T-helper 2 cell treated with Interferon-gamma antibody and Interleukin-4, amounts not matched to agents 100 ng/mL and 5 ng/mL, for 36 hours (primary cell): ENCODE measurements at regions not wholly inside any gene's neighbourhood (a gene's known extent, or its start where the extent isn't known, plus 50 kb on each side); places are given as distances from the start of the nearest gene placed in this dataset.

Source experiments
- intact Hi-C: fragments of 100-400 bp; cut with micrococcal nuclease; formaldehyde crosslinking; loops from one replicate; pipeline ENCODE4 v1.15.1; 2023

DNA sequence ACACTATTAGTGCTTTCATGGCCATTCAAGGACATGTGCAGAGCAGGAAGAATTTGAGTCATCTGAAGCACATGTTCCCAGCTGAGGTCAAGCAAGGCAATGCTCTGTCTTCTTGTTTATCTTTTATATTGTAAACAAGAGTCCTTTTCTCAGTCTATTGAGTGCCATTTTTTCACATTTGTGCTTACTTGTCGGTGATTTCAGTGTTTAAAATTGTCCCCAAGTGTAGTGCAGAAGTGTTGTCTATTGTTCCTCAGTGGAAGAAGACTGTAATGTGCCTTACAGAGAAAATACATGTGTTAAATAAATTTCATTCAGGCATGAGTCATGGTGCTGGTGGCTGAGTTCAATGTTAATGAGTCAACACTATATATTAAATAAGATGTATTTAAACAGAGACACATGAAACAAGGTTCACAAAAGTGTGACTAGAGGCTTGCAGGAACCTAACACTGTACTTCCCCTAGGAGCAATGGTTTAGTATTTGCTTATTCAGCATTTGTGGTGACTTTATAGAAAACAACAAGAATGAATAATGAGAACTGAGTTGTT is 391.1 kb downstream of the LRIG3 start:
- intact Hi-C loops = no loop called here

DNA sequence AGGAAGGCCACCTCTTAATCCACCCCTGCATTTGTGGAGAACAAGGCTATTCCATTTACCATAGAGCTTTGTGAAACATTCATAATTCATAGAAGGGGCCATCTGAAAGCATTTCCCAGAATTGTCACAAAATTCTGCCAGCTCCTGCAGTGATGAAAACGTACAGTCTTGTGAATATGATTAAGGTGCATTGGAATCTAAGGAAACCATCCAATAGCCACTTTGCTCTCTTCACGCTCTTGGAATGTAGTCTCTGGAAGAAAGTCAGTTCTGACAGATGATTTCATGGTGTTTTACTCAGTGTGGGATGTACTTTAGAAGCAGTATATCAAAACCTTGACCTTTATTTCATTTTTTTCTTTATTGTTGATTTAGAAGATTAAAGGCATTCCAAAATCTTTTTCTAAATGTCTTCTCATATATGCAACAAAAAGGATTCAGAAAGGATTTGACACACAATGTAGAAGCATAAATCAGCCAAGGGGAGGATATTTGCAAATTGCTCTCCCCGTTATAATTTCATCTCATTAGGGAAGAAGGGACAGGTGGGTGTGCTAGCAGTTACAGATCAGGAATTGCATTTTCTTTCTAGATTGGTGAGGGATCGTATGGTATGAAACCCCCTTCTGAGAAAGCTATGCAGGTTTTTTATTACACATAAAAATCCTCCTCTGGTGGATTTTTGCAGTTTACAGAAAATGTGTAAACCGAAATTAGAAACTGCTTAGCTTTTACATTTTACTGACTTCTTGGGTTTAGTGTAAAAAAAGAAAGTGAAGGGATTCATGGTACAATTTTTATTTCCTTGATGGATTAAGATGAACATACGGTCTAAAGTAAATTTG is 390.2 kb downstream of the LRIG3 start:
- intact Hi-C loops = no loop called here

DNA sequence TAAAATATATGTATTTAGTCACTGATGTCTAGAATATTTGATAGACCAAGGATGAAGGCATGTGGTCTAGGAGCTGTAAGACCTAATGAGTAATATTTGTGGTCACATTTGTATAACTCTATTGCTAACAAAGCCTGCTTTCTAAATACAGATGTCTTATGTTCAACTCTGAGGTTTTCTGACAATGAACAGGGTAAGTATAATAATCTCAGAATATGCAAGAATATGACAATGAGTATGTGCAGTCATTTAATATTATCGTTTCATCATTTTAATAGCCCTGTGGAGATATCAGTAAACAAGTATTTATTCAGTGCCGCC is 389.6 kb downstream of the LRIG3 start:
- intact Hi-C loops = no loop called here

DNA sequence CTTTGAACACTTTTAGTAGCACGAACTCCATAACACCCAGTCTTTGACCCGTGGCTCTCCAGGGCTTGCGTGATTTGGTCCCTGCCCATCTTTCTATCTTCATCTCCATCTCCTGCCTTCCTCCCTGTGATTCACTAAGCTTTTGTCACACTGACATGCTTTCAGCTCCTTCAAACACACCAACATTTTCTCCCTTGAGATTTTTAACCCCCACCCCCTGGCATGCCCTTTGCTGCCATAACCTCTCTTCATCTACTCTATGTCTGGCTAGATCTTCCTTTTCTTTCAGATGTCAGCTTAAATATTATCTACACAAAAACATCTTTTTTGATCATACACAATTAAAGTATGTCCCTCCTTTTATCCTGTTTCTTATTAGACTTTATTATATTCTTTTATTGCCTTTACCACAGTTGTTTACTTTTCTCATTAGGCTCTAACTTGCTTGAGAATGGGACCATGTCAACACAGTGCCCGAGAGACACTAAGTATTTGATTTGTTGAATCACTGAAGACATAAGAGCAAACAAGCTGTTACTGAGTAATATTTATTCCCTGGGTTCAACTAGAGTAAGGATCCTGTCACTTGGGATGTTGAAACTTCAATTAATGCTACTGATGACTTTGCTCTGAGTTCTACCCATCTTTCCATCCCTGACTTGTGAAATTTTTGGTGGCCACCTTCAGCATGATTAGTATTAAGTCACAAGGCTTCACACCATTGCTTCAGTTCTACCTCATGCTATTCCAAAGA is 387.3 kb downstream of the LRIG3 start:
- intact Hi-C loops = no loop called here

DNA sequence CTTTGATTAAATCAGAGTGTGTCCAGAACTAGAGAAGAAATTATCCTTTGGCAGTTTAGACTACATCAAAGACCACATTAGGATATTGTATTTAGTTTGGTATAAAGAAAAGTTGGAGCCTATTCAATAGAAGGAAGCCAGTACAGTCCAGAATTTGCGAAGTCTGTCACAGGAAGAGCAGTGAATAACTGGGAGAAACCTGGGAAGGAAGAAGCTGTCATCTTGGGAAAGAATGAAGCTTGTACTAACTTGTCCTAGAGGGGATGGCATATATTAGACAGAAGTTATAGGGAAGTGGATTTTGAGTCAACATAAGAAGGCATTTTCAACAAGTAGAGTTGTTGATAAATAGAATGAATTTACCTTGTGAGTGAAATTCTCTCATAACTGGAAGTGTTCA is 386.7 kb downstream of the LRIG3 start:
- intact Hi-C loops = no loop called here

DNA sequence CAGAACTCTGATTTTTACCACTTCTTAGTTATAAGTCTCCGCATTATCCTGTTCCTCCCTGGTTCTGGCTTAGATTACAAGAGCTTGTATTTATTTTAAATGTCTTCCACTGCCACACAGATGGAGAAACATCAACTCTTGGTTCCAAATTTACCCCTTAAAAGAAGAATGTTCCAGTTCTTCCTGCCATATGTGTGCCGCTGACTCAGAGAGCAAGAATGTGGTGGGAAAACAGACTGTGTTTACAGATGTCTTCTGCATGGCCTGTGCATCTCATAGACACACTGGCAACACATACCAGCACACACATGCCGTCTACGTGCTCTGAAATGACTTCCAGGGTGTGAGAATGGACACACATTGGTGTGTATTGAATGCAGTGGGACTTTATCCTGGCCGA is 383.0 kb downstream of the LRIG3 start:
- intact Hi-C loops = no loop called here

DNA sequence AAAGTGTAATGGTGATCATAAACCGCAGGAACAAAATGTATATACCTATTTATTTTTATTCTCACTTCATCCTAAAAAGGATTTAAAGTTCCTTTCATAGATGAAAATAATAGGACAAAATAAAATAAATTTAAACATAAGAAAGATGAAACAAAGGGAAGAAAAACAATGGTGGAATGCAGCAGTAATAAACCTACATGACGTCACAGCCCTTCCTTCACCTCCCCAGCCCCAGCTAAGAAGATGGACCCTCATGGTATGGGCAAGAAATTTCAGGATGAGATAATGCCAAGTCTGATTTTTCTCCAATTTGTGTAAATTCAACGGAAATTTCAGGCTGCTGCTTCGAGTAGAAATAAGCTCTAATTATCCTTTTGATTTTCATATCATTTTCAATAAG is 381.0 kb downstream of the LRIG3 start:
- intact Hi-C loops = no loop called here

DNA sequence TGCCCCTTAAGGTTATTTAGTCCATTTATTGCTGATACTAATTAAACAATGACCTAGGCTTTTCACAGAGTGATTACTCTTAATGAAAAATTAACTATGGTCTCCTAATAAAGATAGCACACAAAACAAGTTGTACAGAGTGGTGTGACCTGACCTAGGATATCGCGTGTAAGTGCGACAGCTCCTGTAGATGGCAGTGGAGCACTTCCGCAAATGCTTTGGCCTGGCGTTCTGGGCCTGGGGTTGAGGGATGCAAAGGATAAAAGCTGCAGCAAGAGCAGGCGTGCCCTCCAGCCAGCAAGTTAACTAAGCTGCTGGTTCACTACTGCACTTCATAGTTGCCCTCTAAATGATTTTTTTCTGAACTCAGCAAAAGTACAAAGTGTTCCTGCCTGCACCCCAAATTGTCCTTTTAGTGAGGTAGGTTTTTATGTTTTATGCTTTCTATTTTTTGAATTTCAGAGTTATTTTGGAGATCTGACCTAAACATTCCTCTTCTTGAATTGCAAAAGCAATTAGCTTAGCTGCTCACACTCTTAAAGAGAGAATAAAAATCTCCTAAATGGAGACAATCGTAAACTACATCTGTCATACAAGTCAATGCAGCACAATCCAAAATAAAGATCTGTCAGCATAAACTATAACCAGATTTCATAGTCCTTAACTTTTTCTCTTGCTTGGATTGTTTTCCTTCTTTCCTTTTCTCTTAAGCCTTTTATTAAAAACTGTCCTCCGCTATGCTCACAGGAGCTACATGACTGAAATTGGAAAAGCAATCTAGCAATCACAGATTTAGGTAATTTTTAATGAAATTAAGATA is 379.6 kb downstream of the LRIG3 start:
- intact Hi-C loops = loop anchor here (5.0 kb wide), 1 partner anchor 612 kb away; no protein-coding TSS in a partner anchor

DNA sequence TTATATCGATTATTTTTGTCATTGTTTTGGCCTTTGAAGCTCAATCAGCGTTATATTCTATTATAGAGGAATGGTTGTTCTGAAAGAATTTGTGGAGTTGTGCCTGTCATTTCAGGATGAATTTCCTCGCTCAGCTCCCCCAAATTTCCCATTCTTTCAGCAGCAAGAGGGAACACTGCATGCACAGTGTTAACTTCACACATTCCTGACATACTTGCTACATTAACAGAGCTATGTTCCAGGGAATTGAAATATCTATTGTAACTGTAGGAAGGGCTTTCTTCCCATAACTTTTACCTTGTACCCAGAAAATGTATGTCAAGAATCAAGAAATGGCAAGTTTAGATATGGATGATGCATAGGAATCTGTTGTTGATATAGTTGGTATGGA is 379.0 kb downstream of the LRIG3 start:
- intact Hi-C loops = loop anchor here (5.0 kb wide), 1 partner anchor 611 kb away; no protein-coding TSS in a partner anchor

DNA sequence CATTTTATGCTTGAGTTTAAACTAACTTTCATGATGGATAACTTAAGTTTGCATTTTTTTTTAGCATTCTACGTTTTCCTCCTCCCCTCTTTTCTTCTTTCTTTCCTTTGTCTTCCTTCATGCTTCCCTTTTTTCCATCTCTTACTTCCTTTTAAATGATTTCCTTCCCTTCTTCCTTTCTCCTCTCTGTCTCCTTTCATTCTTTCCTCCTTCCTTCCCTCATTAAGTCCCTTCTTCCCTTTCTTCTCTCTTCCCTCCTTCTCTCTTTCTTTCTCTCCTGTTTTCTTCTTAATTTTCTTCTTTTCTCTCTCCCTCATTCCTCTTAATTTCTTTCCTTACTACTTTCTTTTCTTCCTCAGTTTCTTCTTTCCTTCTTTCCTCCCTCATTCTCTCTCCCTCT is 376.0 kb downstream of the LRIG3 start:
- intact Hi-C loops = loop anchor here (5.0 kb wide), 1 partner anchor 608 kb away; no protein-coding TSS in a partner anchor

DNA sequence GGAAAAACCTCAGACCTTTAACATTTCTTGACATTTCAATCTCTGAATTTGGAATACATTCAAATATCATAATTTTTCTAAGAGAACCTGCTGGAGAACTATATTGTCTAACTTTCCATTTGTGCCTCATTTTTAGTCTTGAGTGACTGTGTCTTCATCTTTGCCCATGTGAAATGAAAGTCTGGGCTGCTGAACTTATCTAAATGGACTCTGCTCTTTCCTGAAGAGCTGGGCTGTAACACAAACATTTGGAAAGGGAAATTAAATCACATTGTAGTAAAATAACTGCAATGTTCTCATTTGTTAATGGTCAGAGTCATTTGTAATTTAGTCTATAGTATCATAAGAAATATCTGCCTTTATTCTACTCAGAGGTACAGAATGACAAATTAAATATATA is 373.1 kb downstream of the LRIG3 start:
- intact Hi-C loops = no loop called here

DNA sequence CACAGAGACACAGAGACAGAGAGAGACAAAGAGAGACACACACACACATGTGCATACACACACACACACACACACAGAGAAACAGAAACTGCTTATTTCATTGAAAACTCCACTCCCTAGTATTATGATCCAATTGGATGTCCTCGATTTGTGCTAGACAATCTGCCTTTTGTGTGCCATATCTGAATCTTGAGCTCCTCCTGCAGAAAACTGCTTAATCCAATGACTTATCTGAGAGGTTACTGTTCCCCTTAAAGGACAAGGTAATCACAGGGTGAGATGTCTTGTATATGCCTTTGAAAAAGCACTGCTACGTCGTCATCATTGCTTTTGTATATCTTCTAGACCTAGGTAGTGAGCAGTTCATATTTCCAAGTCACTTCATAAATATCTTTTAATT is 371.5 kb downstream of the LRIG3 start:
- intact Hi-C loops = no loop called here

DNA sequence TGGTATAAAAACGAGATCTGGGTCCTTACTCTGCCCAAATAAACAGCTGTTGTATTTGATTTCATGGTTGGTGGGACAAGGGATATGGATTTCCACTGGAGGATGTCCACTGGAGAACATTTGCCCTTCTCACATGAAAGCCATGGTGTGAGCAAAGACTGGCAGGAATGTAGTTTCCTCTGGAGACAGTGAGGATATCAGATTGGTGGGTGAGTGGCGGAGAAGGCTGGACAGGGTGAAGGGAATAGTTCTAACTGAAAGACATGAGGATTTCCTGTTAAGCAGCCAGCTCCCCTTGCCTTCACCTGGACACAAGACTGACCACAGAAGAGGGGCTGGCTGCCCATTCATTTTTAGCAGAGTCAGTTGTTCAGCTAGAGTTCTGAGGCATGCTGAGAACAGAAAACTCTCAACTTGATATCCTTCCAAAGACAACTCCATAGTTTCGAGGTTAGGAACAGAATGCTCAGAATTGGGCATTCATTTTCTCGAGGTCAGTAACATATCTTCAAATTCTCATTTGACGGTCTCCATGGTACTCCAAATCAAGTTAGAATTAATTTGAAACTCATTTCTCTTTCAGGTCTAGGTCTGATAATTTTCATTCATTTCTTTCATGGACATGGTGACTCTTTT is 365.7 kb downstream of the LRIG3 start:
- intact Hi-C loops = no loop called here

DNA sequence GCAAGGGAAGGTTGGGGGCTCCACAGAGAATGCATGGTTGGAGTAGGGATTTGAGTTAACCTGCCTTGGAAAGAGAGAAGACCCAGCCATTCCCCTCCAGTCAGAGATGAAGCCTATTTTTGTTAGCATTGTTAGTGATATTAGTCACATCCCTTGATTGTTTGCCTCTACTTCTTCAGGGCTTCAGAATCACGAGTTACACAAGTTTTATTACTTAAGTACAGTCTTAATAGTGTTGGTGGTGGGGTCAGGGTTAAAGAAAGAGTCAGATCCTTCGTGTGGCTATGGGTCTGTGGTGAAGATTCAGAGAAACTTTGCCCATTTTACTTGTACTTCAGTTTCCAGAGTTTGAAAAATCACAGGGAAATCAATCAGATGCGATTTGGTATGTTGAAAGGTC is 363.1 kb downstream of the LRIG3 start:
- intact Hi-C loops = no loop called here

DNA sequence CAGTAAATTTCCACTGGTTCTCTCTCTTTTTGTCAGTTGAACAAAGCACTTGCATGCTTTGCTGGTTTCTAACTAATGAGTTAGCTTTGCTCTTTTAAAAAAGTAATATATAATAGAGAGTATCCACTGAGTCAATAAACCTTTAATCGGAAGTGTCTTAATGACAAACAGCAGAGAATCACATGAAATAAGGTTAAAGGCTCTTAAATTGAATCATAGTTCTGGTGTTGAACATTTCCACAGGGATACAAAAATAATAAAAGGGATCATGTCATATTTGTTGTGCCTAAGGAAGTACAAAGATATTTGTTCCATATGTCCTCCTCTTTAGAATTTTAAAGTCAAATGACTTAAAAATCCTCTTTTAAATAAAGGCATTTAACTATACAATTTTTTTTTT is 362.6 kb downstream of the LRIG3 start:
- intact Hi-C loops = no loop called here

DNA sequence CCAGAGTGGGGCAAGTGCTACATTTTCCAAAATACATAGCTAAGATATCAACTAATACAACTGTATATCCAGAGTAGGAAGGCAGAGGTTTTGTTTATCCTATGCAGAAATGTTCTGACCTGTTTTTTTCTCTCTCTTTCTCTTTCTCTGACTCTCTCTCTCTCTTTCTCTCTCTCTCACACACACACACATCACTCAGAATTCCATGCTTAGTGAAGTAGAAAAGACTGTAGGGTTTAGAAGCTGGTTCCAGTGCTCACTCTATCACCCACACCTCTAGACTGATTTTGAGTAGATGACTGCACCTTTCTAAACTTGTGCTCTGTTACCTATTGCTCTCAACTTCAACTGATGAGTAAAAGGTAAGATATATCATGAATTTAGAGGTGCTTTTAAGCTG is 356.7 kb downstream of the LRIG3 start:
- intact Hi-C loops = no loop called here

DNA sequence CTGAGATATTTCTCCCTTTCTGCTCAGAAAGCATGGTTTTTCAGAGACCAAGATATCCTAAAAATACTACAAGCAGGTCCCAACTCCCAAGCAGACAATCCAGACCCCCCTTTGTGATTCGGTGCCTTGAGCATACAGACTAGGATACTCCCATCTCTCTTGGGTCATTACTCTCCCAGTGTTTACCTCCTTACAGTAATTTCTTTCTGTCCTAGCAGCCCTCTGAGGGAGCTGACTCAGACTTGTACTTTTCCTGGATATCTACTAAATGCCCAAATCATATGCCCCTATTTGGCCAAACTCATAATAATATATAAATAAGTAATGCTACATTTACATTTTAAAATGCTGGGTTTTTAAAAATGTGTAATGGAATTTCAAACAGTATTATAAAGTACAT is 355.6 kb downstream of the LRIG3 start:
- intact Hi-C loops = no loop called here

DNA sequence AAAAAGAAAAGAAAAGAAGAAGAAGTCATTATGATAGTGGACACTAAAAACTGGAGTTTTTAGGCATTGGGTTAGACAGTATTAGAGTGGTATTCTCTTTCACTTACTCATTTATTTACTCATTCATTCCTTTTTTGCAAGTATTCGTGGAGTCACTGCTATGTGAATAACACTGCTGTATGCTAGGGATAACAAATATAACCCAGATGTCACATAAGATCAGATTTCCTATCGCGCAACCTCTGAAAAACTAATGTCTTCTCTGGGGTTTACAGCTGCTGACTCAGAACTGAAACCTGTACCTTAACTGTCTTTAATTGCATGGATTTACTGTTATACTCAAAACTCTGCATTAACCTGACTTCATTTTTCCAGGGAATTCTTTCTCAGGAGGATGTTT is 353.7 kb downstream of the LRIG3 start:
- intact Hi-C loops = no loop called here

DNA sequence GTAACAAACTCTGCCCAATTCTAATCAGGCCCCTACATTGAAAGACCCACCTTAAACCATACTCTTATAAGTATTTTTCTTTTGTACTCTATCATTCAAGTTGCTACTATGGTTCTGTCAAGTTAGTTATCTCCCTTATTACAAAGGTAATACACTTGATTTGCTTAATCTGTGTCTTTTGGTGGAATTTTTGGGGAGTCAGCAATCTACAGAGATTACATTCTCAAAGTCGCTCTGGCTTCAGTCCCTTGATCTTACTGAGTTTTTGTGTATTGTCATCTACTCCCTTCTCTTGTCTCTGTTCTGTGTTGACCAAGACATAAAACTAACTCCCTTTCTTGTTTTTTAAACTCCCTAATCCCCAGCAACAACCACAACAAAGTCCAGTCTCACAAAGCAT is 353.1 kb downstream of the LRIG3 start:
- intact Hi-C loops = no loop called here

DNA sequence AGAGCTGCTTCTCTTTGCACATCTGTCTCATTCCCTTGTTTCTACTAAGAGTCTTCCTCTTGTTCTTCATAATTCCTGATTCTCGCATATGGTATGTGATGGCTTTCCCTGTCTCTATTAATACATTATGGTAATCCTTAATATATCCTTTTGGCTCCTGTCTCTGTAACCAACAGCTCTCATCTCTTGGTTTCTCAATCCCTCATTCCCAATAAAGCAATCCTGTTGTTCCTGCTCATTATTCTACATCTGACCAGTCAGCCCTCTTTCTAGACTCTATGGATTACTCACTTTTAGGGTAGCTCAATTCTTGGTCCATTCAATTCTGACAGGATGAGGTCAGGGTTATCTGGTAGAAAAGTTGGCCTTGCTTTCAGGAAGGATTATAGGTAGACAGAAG is 349.9 kb downstream of the LRIG3 start:
- intact Hi-C loops = no loop called here

DNA sequence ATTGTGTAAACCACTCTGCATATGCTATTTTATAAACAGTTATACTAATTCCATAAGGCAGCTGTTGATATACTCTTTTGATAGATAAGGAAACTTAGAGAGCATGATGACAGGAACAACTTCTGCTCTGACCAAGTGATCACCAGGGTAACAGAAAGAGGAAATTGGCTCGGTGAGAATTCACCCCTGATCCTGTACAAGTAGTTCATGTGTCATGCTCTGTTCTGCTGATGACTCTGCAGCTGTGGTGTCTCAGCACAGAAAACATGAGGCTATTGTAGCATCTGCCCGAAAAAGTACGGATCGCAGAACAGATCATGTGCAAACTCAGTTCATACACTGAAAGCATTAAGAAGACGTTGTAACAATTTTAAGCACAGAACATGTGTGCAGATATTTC is 345.0 kb downstream of the LRIG3 start:
- intact Hi-C loops = no loop called here
